Mesothelial cell of epicardium (in vitro differentiated cells): ENCODE measurements at regions not wholly inside any gene's neighbourhood (a gene's known extent, or its start where the extent isn't known, plus 50 kb on each side); places are given as distances from the start of the nearest gene placed in this dataset.

Source experiments
- DNase-seq, 2 experiments: peaks; one replicate each; pipeline ENCODE4 v3.0.0; 2021; ENCODE audit warnings: low spot score in 2 of 2; ENCODE audit not compliant: unreplicated experiment in 2 of 2
- H3K27ac Mint-ChIP-seq: 2 replicates; pipeline ENCODE4 v1.8.0; 2021; ENCODE audit warnings: mixed read lengths
- H3K27me3 Mint-ChIP-seq: 2 replicates; pipeline ENCODE4 v1.8.0; 2021; ENCODE audit warnings: low read depth, mixed read lengths
- H3K36me3 Mint-ChIP-seq: 2 replicates; pipeline ENCODE4 v1.8.0; 2021; ENCODE audit warnings: mixed read lengths
- H3K4me1 Mint-ChIP-seq: 2 replicates; pipeline ENCODE4 v1.8.0; 2021; ENCODE audit warnings: mixed read lengths
- H3K4me3 Mint-ChIP-seq: 2 replicates; pipeline ENCODE4 v1.8.0; 2021; ENCODE audit warnings: mild to moderate bottlenecking, moderate library complexity, mixed read lengths
- H3K9me3 Mint-ChIP-seq: 2 replicates; pipeline ENCODE4 v1.8.0; 2021; ENCODE audit warnings: mixed read lengths
- TF ChIP-seq, protein P1 (sequence below): fragments of 200-600 bp; sonication (generic); IDR thresholded peaks from one replicate; pipeline ENCODE4 v1.5.0; 2021; ENCODE audit warnings: antibody characterized with exemption; ENCODE audit not compliant: unreplicated experiment

DNA sequence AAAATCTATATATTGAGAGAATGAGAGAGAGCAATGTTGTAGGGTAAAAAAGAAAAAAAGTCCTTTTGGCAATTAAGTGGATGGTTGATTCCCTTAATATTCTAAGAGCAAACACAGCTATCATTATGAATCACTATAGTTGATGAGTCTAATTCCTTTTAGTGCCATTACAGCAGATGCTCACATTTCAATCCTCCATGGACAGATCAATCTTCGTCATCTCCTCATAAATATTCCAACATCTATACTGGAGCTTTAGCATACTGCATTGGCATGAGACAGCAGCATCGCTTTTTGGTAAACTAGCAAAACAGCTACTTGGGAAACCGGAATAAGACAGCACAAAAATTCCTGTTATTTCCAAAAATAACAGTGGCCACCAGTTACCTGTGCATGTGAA is 796.7 kb downstream of the QKI start:
- Mint-ChIP-seq H3K36me3 (no peaks in the 10 kb centered on the region), H3K4me1 (peaks cover 5% of the 10 kb centered on the region), H3K4me3 (no peak overlapping the region), H3K27me3 (peaks cover 2% of the 10 kb centered on the region), H3K9me3 (no peaks in the 10 kb centered on the region), H3K27ac (no peak overlapping the region)
- TF ChIP-seq, protein P1, sequence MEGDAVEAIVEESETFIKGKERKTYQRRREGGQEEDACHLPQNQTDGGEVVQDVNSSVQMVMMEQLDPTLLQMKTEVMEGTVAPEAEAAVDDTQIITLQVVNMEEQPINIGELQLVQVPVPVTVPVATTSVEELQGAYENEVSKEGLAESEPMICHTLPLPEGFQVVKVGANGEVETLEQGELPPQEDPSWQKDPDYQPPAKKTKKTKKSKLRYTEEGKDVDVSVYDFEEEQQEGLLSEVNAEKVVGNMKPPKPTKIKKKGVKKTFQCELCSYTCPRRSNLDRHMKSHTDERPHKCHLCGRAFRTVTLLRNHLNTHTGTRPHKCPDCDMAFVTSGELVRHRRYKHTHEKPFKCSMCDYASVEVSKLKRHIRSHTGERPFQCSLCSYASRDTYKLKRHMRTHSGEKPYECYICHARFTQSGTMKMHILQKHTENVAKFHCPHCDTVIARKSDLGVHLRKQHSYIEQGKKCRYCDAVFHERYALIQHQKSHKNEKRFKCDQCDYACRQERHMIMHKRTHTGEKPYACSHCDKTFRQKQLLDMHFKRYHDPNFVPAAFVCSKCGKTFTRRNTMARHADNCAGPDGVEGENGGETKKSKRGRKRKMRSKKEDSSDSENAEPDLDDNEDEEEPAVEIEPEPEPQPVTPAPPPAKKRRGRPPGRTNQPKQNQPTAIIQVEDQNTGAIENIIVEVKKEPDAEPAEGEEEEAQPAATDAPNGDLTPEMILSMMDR: no peak
- DNase-seq: no peak

DNA sequence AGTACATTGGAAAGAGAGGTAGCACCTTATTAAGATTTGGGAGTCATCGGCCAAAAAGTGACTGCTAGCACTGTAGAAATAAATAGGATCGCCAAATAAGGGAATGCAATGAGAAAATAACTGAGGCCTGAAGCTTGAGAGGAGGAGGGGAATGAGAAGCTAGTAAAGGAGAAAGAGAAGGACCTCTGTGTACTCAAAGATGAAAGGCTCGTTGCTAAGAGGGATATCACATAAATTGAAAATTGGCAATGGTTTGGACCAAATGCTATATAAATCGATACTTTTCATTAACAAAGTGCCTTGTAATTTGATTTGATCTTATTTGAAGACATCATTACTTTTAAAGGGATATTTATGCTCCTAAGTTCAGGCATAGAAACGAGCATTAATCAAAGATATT is 796.3 kb downstream of the QKI start:
- DNase-seq: no peak
- H3K27me3 Mint-ChIP-seq: peaks cover 5% of the 10 kb centered on the region
- no peak overlapping the region for H3K27ac Mint-ChIP-seq
- no peak overlapping the region for H3K4me3 Mint-ChIP-seq
- TF ChIP-seq, protein P1: no peak
- H3K36me3 Mint-ChIP-seq: no peaks in the 10 kb centered on the region
- peaks cover 5% of the 10 kb centered on the region for H3K4me1 Mint-ChIP-seq
- H3K9me3 Mint-ChIP-seq: no peaks in the 10 kb centered on the region

DNA sequence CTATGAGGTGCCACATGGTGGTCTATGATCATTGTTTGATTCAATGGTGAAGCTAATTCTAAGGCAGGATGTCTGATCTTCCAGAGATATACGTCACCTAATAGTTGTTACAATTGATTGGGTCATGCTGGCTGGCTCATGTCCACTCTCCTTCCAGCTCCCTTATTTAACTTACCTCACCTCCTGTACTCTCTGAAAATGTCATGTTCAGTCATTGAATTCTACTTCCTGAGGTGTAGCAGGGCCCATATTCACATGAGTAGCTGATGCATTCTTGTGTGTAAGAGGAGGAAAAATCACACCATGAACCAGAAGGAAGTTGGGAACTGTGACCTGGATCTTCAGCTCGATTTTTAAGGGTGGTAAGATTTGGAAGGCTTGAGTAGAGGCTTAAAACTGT is 795.8 kb downstream of the QKI start:
- H3K27ac Mint-ChIP-seq: no peak overlapping the region
- TF ChIP-seq, protein P1: no peak
- peaks cover 5% of the 10 kb centered on the region for H3K4me1 Mint-ChIP-seq
- H3K36me3 Mint-ChIP-seq: no peaks in the 10 kb centered on the region
- no peak for DNase-seq
- peaks cover 5% of the 10 kb centered on the region for H3K27me3 Mint-ChIP-seq
- H3K9me3 Mint-ChIP-seq: no peaks in the 10 kb centered on the region
- H3K4me3 Mint-ChIP-seq: no peak overlapping the region

DNA sequence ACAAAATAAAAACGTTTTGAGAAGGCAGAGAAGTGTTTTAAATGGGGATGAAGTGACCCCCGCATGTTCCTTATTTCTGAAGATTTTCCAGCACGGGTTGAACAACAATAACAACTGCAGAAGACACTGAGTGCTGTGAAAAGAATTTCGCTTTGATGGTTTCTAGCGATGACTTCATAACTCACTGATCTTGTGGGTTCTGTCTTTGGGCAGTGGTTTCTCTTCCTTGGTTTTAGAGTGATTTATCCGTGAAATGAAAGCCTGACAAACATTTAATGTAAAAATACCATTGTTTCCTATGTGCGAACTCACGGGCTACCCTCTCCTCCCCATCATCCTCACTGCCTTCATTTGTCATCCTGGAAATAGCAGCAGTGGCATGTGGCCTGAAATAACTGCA is 793.9 kb downstream of the QKI start:
- Mint-ChIP-seq H3K27ac (no peak overlapping the region), H3K36me3 (no peaks in the 10 kb centered on the region), H3K9me3 (peaks cover 6% of the 10 kb centered on the region), H3K27me3 (peaks cover 2% of the 10 kb centered on the region), H3K4me1 (peaks cover 5% of the 10 kb centered on the region), H3K4me3 (no peak overlapping the region)
- TF ChIP-seq, protein P1: no peak
- no peak for DNase-seq

DNA sequence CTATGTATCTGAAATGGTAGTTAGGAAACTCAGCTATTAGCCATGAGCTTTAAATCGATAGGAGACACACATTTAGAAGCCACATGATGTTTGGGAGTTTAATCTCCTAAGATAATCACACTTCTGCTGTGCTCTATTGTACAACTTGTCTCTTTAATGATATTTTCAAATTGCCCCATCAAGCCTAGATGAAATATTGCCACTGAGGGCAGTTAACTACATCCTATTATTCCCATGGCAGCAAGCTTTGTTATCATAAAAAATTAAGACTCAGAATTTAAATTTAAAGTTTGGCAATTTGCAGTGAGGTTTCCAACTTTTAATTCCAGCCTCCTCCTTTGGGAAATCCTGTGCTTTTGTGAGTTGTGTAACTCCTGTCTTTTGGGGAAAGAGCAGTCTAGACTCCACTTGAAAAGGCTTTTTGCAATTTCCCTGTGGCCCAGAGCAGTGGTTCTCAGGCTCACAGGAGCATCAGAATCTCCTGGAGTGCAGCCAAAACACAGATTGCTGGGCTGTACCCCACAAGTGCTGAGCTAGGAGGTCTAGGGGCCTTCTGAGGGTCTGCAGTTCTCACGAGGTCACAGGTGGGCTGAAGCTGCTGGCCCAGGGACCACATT is 792.4 kb downstream of the QKI start:
- H3K9me3 Mint-ChIP-seq: peaks cover 6% of the 10 kb centered on the region
- H3K36me3 Mint-ChIP-seq: no peaks in the 10 kb centered on the region
- DNase-seq: no peak
- peaks cover 5% of the 10 kb centered on the region for H3K4me1 Mint-ChIP-seq
- TF ChIP-seq, protein P1: no peak
- peaks cover 2% of the 10 kb centered on the region for H3K27me3 Mint-ChIP-seq
- no peak overlapping the region for H3K4me3 Mint-ChIP-seq
- H3K27ac Mint-ChIP-seq: no peak overlapping the region

DNA sequence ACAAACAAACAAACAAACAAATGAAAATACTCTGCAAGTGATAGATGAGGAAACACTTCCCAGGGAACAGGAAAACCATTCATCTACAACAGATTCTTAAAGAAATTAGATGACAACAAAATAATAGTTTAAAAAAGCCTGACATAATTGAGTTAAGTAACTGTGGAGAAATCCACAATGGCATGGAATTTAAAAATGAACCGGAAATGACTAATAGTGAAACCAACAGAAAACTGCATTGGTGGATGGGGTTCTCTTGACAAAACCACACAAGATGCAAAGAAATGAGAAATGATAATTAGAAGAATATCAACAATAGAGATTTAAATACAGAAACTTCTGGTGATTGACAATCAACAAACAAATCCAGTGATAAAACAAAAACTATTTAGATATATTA is 785.6 kb downstream of the QKI start:
- peaks cover 10% of the 10 kb centered on the region for H3K9me3 Mint-ChIP-seq
- TF ChIP-seq, protein P1: no peak
- DNase-seq: no peak
- H3K4me3 Mint-ChIP-seq: no peak overlapping the region
- H3K27ac Mint-ChIP-seq: no peak overlapping the region
- no peaks in the 10 kb centered on the region for H3K27me3 Mint-ChIP-seq
- no peaks in the 10 kb centered on the region for H3K36me3 Mint-ChIP-seq
- H3K4me1 Mint-ChIP-seq: peaks cover 15% of the 10 kb centered on the region
